Neural progenitor cell (in vitro differentiated cells): ENCODE measurements at regions not wholly inside any gene's neighbourhood (a gene's known extent, or its start where the extent isn't known, plus 50 kb on each side); places are given as distances from the start of the nearest gene placed in this dataset.
A peak's percentile ranks its signal among the peaks of the same experiment; 100 is the strongest.

Source experiments
- CTCF ChIP-seq: fragments of 200-600 bp; sonication (generic); IDR thresholded peaks from 2 replicates; pipeline ENCODE4 v1.5.1; 2017; ENCODE audit warnings: antibody characterized with exemption, mild to moderate bottlenecking
- EZH2 ChIP-seq: fragments of 200-600 bp; sonication (generic); IDR thresholded peaks from 2 replicates; pipeline ENCODE4 v1.6.1; 2017; ENCODE audit warnings: antibody characterized with exemption, mild to moderate bottlenecking, moderate library complexity
- EZH2phosphoT487 ChIP-seq: fragments of 200-600 bp; sonication (generic); IDR thresholded peaks from 2 replicates; pipeline ENCODE4 v1.6.1; 2017; ENCODE audit warnings: antibody characterized with exemption

DNA sequence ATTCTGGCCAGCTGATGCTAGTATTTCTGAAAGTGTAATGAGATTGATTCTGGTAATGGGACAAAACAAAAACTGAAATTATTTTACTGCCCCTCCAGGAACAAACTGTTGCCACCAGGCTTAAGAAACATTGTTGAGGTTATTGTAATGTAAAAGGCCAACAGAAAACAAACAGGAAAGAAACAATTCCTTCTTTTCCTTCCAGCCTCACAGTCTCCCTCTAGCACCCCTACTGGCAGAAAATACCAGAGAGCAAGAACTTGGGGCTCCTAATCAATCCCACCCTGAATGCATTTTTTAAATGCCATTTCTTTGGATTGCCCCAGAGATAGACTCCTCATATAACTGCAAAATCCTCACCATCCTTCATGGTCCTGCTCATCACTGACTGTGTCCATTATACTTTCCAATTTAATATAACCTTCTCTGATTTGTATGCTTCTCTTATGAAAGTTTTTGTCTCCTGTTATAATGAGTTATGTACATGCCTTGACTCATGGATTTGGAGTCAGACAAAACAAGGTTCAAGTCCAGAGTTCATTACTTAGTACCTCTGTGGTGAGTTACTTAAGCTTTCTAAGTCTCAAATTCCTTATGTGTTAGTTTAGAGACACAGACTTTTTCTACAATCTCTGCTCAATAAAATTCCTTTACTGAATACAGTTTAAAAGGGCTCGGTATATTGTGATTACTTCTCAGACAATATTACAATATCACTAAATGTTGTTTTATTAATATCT lies 157.9 kb upstream of the FBN2 start:
- peak; percentile 68 for TF ChIP-seq CTCF
- TF ChIP-seq EZH2phosphoT487: no peak
- no peak for TF ChIP-seq EZH2
